Neural progenitor cell (in vitro differentiated cells): ENCODE measurements at regions not wholly inside any gene's neighbourhood (a gene's known extent, or its start where the extent isn't known, plus 50 kb on each side); places are given as distances from the start of the nearest gene placed in this dataset.

Source experiments
- CTCF ChIP-seq: fragments of 200-600 bp; sonication (generic); IDR thresholded peaks from 2 replicates; pipeline ENCODE4 v1.5.1; 2017; ENCODE audit warnings: antibody characterized with exemption, mild to moderate bottlenecking
- EZH2 ChIP-seq: fragments of 200-600 bp; sonication (generic); IDR thresholded peaks from 2 replicates; pipeline ENCODE4 v1.6.1; 2017; ENCODE audit warnings: antibody characterized with exemption, mild to moderate bottlenecking, moderate library complexity
- EZH2phosphoT487 ChIP-seq: fragments of 200-600 bp; sonication (generic); IDR thresholded peaks from 2 replicates; pipeline ENCODE4 v1.6.1; 2017; ENCODE audit warnings: antibody characterized with exemption

- TF ChIP-seq CTCF (no peak), EZH2phosphoT487 (no peak), EZH2 (no peak)
Measured at GRCh38 chr16:54870151-54870550, 60.5 kb upstream of the IRX5 start.
